GM23338 (cell line): ENCODE measurements at regions not wholly inside any gene's neighbourhood (a gene's known extent, or its start where the extent isn't known, plus 50 kb on each side); places are given as distances from the start of the nearest gene placed in this dataset.

Experiments used
- ATAC-seq: fragments of 200-7000 bp; cut with Tn5 transposase; 3 replicates; pipeline ENCODE4 v1.9.1; 2020
- DNase-seq: peaks from one replicate; pipeline ENCODE4 v3.0.0-alpha.2; 2015; ENCODE audit warnings: low spot score
- H2AFZ ChIP-seq: fragments of 200-600 bp; sonication (generic); 2 replicates; pipeline ENCODE4 v1.8.0; 2016; ENCODE audit warnings: antibody characterized with exemption, mild to moderate bottlenecking, moderate library complexity
- H3F3A ChIP-seq: fragments of 200-600 bp; sonication (generic); replicated peaks from 2 replicates; pipeline ENCODE4 v1.8.0; 2017; ENCODE audit warnings: antibody characterized with exemption, mixed run types, low read depth
- H3K27ac ChIP-seq: fragments of 200-600 bp; sonication (generic); 2 replicates; pipeline ENCODE4 v1.6.1; 2016; ENCODE audit warnings: low read depth
- H3K27me3 ChIP-seq: fragments of 200-600 bp; sonication (generic); 2 replicates; pipeline ENCODE4 v1.8.0; 2016; ENCODE audit warnings: mild to moderate bottlenecking, mixed run types, moderate library complexity; ENCODE audit not compliant: insufficient read depth
- H3K36me3 ChIP-seq: fragments of 200-600 bp; sonication (generic); 2 replicates; pipeline ENCODE4 v1.8.0; 2016; ENCODE audit warnings: mild to moderate bottlenecking; ENCODE audit not compliant: insufficient read depth
- H3K4me1 ChIP-seq: fragments of 200-600 bp; sonication (generic); 2 replicates; pipeline ENCODE4 v1.8.0; 2016; ENCODE audit warnings: mild to moderate bottlenecking, moderate library complexity; ENCODE audit not compliant: insufficient read depth
- H3K4me2 ChIP-seq: fragments of 200-600 bp; sonication (generic); 2 replicates; pipeline ENCODE4 v1.7.1; 2017; ENCODE audit warnings: mixed run types
- H3K4me3 ChIP-seq: fragments of 200-600 bp; sonication (generic); 2 replicates; pipeline ENCODE4 v1.6.1; 2016; ENCODE audit warnings: mixed run types
- H3K79me2 ChIP-seq: fragments of 200-600 bp; sonication (generic); replicated peaks from 2 replicates; pipeline ENCODE4 v1.8.0; 2017; ENCODE audit warnings: mild to moderate bottlenecking; ENCODE audit not compliant: insufficient read depth
- H3K9me2 ChIP-seq: fragments of 200-600 bp; sonication (generic); 2 replicates; pipeline ENCODE4 v1.8.0; 2017; ENCODE audit not compliant: insufficient read depth
- H4K20me1 ChIP-seq: fragments of 200-600 bp; sonication (generic); replicated peaks from 2 replicates; pipeline ENCODE4 v1.8.0; 2017; ENCODE audit warnings: mild to moderate bottlenecking; ENCODE audit not compliant: insufficient read depth
- H3K27ac Mint-ChIP-seq: 2 replicates; pipeline ENCODE4 v1.8.0; 2020; ENCODE audit warnings: inconsistent platforms, mild to moderate bottlenecking, moderate library complexity, mixed read lengths
- H3K27me3 Mint-ChIP-seq: 3 replicates; pipeline ENCODE4 v1.8.0; 2022; ENCODE audit warnings: low read depth, mild to moderate bottlenecking, moderate library complexity, mixed read lengths, inconsistent platforms; ENCODE audit not compliant: insufficient read depth, poor library complexity
- H3K36me3 Mint-ChIP-seq: 3 replicates; pipeline ENCODE4 v1.8.0; 2021; ENCODE audit warnings: low read depth, mild to moderate bottlenecking, inconsistent platforms, moderate library complexity, mixed read lengths
- H3K4me1 Mint-ChIP-seq: 3 replicates; pipeline ENCODE4 v1.8.0; 2020; ENCODE audit warnings: mild to moderate bottlenecking, inconsistent platforms, mixed read lengths
- H3K4me3 Mint-ChIP-seq: 3 replicates; pipeline ENCODE4 v1.8.0; 2021; ENCODE audit warnings: moderate library complexity, mild to moderate bottlenecking, inconsistent platforms, mixed read lengths
- H3K9me3 Mint-ChIP-seq: 3 replicates; pipeline ENCODE4 v1.8.0; 2020; ENCODE audit warnings: moderate library complexity, mild to moderate bottlenecking, inconsistent platforms, mixed read lengths
- CREB1 ChIP-seq: fragments of 250-450 bp; sonication (Bioruptor Pico); IDR thresholded peaks from 2 replicates; pipeline ENCODE4 v1.5.0; 2020; ENCODE audit warnings: low read depth, mild to moderate bottlenecking, moderate library complexity
- CTCF ChIP-seq, 2 experiments: fragments of 200-600 bp in 1 of 2; sonication (generic) in 1 of 2; conservative IDR thresholded peaks; 2 replicates each; pipeline versions ENCODE4 v1.5.1 to v1.6.1; 2016 to 2017; ENCODE audit warnings: antibody characterized with exemption in 2 of 2, low read depth in 2 of 2, mild to moderate bottlenecking in 2 of 2, moderate library complexity in 1 of 2
- ETS1 ChIP-seq: IDR thresholded peaks from 2 replicates; pipeline ENCODE4 v1.6.1; 2016; ENCODE audit warnings: antibody characterized with exemption
- EZH2 ChIP-seq: fragments of 200-600 bp; sonication (generic); IDR thresholded peaks from one replicate; pipeline ENCODE4 v1.8.0; 2017; ENCODE audit warnings: antibody characterized with exemption, mild to moderate bottlenecking, low read depth; ENCODE audit not compliant: unreplicated experiment
- EZH2phosphoT487 ChIP-seq: fragments of 200-600 bp; sonication (generic); IDR thresholded peaks from one replicate; pipeline ENCODE4 v1.8.1; 2018; ENCODE audit warnings: antibody characterized with exemption; ENCODE audit not compliant: unreplicated experiment
- JUNB ChIP-seq: IDR thresholded peaks from one replicate; pipeline ENCODE4 v1.6.1; 2016; ENCODE audit warnings: antibody characterized with exemption; ENCODE audit not compliant: unreplicated experiment
- NANOG ChIP-seq: IDR thresholded peaks from 2 replicates; pipeline ENCODE4 v1.6.1; 2016; ENCODE audit warnings: antibody characterized with exemption, borderline replicate concordance
- POLR2AphosphoS5 ChIP-seq: IDR thresholded peaks from 2 replicates; pipeline ENCODE4 v1.6.1; 2016; ENCODE audit warnings: antibody characterized with exemption, low read depth
- REST ChIP-seq: IDR thresholded peaks from one replicate; pipeline ENCODE4 v1.6.1; 2018; ENCODE audit warnings: antibody characterized with exemption; ENCODE audit not compliant: unreplicated experiment
- STAT1 ChIP-seq: IDR thresholded peaks from one replicate; pipeline ENCODE4 v1.6.1; 2016; ENCODE audit warnings: antibody characterized with exemption; ENCODE audit not compliant: unreplicated experiment
- ZNF114 ChIP-seq: fragments of 250-450 bp; sonication (Bioruptor Pico); IDR thresholded peaks from 2 replicates; pipeline ENCODE4 v1.5.0; 2020; ENCODE audit warnings: mild to moderate bottlenecking, moderate library complexity
- ZNF331 ChIP-seq: fragments of 250-450 bp; sonication (Bioruptor Pico); IDR thresholded peaks from 2 replicates; pipeline ENCODE4 v1.5.0; 2020; ENCODE audit warnings: low read depth, mild to moderate bottlenecking, moderate library complexity
- ZNF462 ChIP-seq: fragments of 250-450 bp; sonication (Bioruptor Pico); IDR thresholded peaks from 2 replicates; pipeline ENCODE4 v1.5.0; 2020; ENCODE audit warnings: mild to moderate bottlenecking, moderate library complexity

- TF ChIP-seq JUNB (no peak), EZH2 (no peak), NANOG (no peak), CREB1 (no peak), CTCF (conservative IDR thresholded peaks at IDR 0.05; ENCODE audit: low read depth in 2 of 2) (no peak), POLR2AphosphoS5 (no peak), ETS1 (no peak), REST (no peak), ZNF462 (CRISPR knock-in tag) (no peak), ZNF114 (CRISPR knock-in tag) (no peak), STAT1 (no peak), EZH2phosphoT487 (no peak), ZNF331 (CRISPR knock-in tag) (no peak)
- Histone ChIP-seq H3K27me3 (no peaks in the 10 kb centered on the region), H3K79me2 (no peaks in the 10 kb centered on the region), H3K27ac (no peak overlapping the region), H3K9me2 (peaks cover 25% of the 10 kb centered on the region), H4K20me1 (no peaks in the 10 kb centered on the region), H2AFZ (no peak overlapping the region), H3K4me1 (peaks cover 5% of the 10 kb centered on the region; the same call in 1 of the 2 replicates), H3K4me3 (no peak overlapping the region), H3F3A (no peaks in the 10 kb centered on the region), H3K36me3 (no peaks in the 10 kb centered on the region), H3K4me2 (no peak overlapping the region)
- Mint-ChIP-seq H3K9me3 (no peaks in the 10 kb centered on the region), H3K27ac (no peak overlapping the region), H3K4me1 (peaks cover 18% of the 10 kb centered on the region), H3K4me3 (no peak overlapping the region), H3K36me3 (no peaks in the 10 kb centered on the region), H3K27me3 (no peaks in the 10 kb centered on the region)
- no peak for DNase-seq
- no peak for ATAC-seq
Measured at GRCh38 chr1:57788313-57788712, 364.5 kb upstream of the DAB1 start.
